OCI-LY1 (cell line): ENCODE measurements at regions not wholly inside any gene's neighbourhood (a gene's known extent, or its start where the extent isn't known, plus 50 kb on each side); places are given as distances from the start of the nearest gene placed in this dataset.
"Not testable (repeated sequence)": the region's sequence is repeated elsewhere in the genome, so short reads cannot be mapped to it uniquely, and the experiment has no call there.

Source experiments
- EZH2 ChIP-seq: fragments of 200-600 bp; sonication (generic), shearing (Covaris generic); IDR thresholded peaks from 2 replicates; pipeline ENCODE4 v1.8.0; 2017; ENCODE audit warnings: borderline replicate concordance, mixed run types, mild to moderate bottlenecking, antibody characterized with exemption, low read length, moderate library complexity, mixed read lengths
- TF ChIP-seq, protein P1 (sequence below): fragments of 200-600 bp; sonication (generic), shearing (Covaris generic); IDR thresholded peaks from 2 replicates; pipeline ENCODE4 v1.5.1; 2017; ENCODE audit warnings: mild to moderate bottlenecking, antibody characterized with exemption, low read length, moderate library complexity, mixed read lengths

DNA sequence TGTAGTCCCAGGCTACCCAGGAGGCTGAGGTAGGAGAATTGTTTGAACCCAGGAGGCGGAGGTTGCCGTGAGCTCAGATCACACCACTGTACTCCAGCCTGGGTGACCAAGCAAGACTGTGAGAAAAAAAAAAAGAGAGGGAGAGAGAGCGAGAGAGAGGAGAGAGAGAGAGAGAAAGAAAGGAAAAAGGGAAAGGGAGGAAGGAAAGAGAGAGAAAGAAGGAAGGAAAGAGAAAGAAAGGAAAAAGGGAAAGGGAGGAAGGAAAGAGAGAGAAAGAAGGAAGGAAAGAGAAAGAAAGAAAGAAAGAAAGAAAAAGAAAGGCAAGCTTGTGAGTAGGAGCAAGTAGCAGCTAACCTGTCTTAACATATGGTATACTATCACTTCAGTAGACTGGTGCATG, 443.5 kb downstream of the ARL4A start:
- not testable (repeated sequence) for TF ChIP-seq EZH2
- TF ChIP-seq, protein P1, sequence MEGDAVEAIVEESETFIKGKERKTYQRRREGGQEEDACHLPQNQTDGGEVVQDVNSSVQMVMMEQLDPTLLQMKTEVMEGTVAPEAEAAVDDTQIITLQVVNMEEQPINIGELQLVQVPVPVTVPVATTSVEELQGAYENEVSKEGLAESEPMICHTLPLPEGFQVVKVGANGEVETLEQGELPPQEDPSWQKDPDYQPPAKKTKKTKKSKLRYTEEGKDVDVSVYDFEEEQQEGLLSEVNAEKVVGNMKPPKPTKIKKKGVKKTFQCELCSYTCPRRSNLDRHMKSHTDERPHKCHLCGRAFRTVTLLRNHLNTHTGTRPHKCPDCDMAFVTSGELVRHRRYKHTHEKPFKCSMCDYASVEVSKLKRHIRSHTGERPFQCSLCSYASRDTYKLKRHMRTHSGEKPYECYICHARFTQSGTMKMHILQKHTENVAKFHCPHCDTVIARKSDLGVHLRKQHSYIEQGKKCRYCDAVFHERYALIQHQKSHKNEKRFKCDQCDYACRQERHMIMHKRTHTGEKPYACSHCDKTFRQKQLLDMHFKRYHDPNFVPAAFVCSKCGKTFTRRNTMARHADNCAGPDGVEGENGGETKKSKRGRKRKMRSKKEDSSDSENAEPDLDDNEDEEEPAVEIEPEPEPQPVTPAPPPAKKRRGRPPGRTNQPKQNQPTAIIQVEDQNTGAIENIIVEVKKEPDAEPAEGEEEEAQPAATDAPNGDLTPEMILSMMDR, result not testable (repeated sequence)
